ENCODE measurements at regions not wholly inside any gene's neighbourhood (a gene's known extent, or its start where the extent isn't known, plus 50 kb on each side); places are given as distances from the start of the nearest gene placed in this dataset.

DNA sequence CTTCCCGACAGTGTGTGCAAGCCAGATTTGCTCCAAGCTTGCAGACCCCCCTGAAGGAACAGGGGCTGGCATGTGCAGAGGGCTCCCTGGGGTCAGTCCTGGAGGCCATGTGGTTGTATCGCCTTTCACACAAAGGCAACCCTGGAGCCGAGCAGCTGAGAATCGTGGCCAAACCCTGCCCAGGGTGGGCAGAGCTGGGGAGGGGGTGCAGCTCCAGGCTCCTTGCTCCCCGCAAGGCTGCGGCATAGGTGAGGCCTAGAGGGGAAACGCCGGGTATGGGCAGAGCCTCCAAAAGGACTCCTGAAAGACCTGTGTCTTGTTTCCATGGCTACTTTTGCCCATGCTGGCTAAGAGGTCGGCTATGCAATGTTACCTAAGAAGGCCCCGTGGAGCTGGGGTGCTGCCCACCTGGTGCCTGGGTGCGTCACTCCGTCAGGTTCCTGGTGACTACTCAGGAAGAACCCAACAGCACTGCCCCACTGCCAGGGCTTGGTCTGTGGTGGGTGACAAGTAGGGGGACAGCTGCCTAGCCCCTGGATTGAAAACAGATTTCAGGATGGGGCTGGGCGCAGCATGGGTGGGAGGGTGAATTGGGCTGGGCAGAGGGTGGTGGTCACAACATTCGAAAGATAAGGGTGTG is 171.0 kb upstream of the SHH start:
- DNase-seq, result no peak

DNA sequence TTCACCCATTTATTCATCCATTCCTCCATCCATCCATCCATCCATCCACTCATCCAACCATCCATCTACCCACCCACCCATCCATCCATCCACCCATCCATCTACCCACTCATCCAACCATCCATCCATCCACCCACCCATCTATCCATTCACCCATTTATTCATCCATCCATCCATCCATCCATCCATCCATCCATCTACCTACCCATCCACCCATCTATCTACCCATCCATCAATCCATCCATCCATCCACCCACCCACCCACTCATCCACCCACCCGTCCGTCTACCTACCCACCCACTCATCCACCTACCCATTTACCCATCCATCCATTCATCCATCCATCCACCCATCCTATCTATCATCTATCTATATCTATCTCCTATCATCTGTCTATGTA is 169.4 kb upstream of the SHH start:
- no peak for DNase-seq

DNA sequence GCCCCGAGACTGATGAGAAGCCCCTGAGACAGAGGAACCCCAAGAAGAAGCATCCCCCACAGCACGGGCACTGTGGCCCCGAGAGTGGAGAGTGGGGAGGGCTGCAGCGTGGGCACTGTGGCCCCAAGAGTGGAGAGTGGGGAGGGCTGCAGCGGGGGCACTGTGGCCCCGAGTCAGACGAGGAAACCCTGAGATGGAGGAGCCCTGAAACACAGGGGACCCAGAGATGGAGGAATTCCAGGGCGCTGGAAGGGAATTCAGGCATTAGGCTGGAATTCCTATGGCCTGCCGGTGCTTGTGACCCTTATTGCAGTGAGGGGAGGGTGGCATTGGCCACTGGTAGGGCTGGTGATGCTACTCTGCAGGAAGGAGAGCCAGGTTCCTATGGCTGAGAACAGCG is 168.6 kb upstream of the SHH start:
- no peak for DNase-seq

DNA sequence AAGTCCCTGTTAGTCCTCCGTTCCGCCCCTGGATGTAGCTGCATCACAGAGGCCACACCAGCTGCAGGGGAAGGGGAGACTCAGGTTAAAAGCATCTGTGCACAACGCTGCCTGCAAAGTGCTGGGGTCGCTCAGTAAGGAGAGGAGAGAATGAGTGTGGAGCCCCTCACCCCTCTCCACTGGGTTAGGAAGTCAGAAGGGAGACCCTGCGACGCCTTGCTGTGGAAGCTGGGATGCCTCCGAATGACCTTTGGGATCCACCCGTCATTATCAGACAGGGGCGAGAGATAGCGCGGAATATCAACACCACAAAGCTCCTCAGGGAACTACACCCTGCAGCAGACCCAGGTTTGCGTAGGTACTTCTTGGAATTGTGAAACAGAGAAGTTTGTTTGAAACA is 167.7 kb upstream of the SHH start:
- no peak for DNase-seq

DNA sequence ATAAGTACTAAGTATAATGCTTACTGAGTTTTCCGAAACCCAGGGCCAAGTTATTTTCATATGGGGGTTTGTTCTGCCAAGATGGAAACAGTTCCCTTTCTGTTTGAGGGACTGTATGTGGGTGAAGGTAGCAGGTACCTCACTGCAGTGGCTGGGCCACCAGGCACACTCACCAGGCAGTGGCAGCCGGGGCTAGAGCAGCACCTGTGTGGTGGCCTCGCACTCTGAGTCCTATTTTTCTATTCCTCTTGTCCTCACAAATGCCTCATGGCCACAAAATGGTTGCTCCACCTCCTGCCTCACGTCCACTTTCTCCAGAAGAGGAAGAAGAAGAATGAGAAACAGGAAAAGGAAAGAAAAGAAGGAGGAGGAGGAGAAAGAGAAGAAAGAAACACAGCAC is 167.3 kb upstream of the SHH start:
- no peak for DNase-seq

DNA sequence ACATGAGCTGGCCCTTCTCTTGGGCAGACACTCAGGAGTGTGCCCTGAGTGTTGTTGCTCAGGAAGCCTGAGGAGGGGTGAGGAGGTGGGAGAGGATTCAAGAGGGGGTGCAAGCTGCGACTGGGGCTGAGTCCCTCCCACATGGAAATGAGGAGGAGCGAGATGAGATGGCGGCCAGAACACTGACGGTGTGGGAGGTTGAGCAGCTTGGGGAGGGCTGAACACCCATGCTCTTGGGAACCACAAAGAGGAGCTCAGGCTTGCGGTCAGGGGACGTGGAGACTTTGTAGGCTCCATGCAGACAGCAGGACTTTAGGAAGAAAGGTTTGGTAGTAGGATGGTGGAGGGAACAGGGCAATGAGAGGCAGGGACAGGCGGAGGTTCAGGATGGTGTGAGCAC is 163.2 kb upstream of the SHH start:
- DNase-seq, result no peak

DNA sequence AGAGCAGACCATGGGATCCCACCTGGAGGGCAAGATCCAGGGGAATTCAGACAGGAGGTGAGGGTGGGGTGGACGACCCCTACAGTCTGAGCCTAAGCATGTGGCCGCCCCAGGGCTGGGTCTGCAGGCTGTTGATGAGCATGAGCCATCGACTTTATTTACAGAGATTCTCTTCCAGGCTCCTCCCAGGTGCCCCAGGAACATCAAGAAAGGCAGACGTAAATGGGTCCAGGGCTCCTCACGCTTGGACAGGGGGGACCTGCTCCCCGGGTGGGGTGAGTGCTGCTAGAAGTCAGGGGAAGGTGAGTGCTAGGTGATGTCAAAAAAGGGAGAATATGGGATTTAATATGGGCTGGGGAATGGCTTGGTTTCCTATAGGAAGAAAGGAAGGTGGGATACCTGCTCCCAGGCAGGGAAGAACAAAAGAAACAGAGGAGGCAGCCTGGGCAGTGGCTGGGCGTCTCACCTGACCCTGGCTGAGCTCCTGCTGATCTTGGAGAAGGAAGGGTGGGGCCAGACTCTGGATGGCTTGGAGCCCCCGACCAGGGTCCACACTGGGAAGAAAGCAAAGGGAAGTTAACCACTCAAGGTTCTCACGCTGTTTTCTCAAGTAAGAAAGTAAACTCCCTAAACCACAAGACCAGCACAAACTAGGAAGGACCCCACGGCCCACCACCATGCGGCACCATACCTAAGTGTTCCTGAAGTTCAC is 162.1 kb upstream of the SHH start:
- no peak for DNase-seq

DNA sequence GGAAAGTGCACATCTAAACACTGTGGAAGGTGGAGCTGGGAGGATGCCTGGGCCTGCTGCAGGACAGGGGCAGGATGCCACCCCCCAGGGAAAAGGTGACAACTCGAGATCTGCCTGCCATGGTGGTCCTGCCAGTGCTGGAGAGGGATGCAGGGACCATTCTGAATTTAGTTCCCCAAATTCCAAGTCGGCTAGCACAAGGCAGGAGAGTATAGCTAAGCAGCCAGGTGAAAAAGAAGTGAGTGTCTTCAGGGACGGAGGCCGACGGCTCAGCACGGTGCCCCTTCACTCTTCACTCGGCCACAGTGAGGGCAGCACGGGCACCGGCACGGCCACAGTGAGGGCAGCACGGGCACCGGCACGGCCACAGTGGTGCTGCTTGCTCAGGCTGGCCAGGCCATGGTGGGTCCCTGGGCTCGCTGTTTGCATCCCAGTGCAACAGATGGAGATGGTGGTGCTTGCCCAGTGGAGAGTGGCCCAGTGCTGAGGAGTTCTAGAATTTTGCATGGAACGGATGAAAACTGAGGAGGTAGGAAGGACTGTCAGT is 161.3 kb upstream of the SHH start:
- no peak for DNase-seq

DNA sequence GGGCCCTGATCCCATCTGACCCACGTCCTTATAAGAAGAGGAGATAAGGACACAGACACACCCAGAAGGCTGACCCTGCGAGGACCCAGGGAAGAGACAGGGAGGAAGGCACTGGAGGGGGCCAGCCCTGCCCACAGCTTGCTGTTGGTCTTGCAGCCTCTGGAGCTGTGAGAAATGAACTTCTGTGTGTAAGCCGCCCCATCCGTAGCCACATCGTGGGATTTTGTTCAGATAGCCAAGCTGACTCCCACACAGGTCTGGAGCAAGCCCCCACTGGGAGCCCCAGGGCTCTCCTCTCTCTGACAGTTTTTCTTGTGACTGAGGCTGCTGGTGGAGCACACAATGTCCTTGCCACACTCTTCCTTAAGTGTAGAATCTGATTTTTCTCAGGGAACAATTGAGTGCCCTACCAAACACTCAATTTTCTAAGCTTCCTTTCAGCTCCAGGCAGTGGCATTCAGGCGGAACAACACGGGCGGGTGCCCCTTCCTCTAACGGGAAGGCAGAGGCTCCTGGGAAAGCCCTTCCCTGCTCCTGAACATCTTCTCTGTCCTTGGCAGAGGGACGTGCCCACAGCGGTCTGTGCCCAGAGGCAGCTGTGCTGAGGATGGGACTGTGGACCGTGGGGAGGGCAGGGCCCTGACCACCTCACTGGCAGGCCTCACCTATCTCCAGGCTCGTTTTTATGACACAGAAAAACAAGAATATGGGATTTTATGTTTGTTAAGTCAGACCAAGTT is 160.6 kb upstream of the SHH start:
- DNase-seq, result no peak

DNA sequence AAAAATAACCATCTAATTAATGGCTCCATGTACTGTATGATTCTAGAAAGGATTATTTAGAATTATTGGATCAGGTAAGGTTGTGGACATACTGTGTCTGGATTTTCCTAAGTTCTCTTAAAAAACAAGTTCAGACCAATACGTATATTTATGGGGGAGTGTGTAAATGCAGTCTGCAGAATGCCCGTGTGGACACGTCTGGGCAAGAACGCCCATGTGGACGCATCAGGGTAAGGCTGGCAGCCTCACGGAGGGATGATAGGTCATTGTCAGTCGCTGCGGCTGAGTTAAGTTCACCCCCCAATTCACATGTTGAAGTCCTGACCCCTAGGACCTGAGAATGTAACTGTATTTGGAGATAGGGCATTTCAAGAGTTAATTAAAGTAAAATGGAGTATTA is 160.0 kb upstream of the SHH start:
- no peak for DNase-seq

DNA sequence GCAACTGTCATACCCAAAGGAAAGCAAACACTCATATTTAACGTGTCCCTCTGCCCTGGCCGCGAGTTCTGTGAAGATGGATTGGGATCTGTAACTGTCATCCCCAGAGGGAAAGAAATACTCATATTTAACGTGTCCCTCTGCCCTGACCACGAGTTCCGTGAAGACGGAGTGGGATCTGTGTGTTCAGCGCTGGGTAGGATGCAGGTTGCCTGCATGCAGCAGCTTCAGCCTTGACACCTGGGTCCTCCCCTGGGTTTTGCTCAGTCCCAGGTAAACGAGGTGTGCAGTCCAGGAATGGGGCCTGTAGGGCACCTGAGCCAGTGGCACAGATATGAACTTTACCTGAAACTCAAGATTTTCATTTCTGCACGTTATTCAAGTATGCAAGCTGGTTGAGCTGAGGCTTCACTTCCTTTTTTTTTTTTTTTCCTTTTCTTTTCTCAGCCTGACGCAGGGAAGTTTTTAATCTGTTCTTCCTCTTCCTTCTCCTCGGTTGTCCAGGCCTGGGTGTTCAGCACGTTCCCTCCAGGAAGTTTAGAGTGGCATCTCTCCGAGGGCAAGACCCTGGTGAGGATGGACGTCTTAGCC is 159.0 kb upstream of the SHH start:
- DNase-seq, result no peak

DNA sequence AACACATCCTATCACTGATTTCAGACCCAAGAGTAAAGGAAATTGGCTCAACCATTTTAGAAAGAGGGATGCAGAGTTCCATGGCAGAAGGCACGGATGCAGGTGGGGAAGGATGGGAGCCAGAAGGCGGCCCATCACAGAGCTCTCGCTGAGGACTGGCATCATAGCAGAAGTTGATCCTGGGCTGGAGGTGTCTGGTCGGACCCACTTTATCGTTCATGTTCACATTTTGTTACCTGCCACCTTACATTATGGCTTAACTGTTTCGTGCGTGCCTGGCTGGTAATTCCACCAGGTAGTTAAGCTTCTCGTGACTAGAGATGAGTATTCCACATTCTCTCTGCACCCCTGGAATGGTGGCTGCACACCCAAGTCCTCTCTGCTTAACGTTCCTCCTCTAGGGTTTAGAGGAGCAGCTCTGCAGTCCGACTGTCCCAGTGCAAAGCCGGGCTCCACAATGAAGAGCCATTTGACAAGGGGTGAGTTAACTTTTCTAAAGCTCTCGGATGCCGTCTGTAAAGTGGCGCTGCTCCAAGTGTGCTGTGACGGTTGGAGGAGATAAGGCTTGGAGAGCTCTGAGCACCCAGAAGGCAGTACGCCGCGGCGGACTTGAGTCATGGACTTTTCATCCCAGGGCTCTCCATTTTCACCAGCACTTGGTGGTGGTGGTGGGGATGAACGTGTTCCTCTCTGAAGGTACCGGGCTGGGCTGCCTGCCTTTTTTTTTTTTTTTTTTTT is 157.1 kb upstream of the SHH start:
- DNase-seq, result no peak

DNA sequence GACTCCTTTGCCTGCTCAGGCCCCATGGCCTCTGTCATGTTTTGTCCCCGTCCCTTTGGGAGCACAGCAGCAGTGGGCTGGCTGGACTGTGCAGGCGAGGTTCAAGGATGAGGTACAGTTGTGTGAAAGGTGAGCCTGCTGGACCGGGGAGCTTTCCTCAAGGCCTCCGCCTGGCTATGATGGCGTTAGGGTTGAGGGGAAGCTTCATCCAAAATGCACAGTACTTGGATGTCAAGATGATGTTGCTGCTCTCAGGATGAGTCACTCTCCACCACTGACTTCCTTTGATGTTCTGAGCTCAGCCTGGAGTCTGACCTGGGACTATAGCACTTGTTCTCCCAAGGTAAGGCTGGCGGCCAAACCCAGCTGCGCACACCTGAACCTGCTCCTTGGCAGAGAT is 152.7 kb upstream of the SHH start:
- no peak for DNase-seq

DNA sequence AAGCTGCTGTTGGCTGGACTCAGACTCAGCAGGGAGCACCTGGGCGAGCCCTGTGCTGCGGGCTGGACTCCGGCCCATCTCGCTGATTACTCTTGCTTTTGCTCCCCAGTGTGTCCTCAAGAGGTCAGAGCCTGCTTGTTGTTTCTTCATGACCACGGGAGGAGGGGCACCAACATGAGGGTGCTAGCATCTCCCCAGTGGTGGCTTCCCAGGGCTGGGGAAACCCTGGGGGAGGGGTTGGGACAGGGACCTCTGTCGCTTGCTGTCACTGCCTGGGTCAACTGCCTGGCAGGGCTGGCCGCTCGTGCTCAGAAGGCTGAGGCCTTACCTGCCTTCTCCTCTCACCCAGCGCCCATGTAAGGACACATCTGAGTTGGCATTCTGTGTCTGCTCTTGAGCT is 152.3 kb upstream of the SHH start:
- DNase-seq, result no peak

DNA sequence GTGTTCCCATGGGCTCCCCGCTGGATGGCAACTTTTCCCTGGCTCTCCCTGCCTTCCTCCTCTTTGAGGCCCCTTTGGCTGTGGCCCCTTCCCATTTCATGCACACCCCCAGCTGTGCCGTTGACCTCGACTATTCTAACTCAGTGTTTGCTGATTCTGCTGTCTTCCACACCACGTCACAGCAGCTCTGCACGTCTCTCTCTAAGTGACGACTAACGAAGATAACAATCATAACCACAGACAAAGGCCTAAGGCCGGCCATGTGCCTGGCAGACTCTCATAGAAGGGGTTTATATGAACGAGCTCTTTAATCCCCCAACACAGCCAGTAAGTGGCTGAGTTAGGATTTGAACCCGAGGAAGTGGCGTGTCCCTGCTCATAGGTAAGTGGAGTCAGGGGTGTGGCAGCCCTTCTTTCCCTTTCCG is 151.5 kb upstream of the SHH start:
- DNase-seq, result no peak

DNA sequence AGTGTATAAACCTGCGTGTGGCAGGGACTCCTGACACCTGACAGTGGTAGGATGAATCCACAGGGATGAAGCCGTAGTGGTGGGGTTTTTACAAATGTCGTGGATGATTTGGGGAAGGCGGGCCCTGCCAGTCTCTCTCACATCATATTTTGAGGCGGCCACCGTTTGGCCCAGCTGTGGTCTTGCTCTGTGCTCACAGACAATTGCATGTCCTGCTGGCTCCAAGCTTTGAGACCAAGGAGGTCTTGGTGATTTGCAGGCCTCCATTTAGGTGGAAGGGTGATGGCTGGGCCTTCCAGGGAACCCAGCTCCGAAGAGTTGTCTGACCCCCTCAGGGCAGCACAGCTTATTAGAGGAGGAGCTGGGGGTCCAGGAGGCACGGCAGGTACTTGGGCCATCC is 151.1 kb upstream of the SHH start:
- no peak for DNase-seq

DNA sequence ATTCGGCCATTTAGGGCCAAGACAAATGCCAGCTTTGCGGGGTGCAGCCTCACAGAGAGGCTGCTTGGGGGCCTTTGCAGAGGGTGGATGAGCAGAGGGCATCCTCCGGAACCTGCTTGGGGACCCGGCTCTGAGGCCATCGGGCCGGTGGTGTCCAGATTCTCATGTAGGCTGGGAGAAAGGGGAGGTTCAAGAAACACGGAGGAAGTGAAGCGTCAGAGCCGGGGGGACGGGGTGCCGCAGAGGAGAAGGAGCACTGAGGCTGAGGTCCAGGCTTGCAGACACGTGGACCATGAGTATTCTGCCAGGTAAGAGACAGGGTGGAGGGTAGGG is 150.7 kb upstream of the SHH start:
- no peak for DNase-seq

DNA sequence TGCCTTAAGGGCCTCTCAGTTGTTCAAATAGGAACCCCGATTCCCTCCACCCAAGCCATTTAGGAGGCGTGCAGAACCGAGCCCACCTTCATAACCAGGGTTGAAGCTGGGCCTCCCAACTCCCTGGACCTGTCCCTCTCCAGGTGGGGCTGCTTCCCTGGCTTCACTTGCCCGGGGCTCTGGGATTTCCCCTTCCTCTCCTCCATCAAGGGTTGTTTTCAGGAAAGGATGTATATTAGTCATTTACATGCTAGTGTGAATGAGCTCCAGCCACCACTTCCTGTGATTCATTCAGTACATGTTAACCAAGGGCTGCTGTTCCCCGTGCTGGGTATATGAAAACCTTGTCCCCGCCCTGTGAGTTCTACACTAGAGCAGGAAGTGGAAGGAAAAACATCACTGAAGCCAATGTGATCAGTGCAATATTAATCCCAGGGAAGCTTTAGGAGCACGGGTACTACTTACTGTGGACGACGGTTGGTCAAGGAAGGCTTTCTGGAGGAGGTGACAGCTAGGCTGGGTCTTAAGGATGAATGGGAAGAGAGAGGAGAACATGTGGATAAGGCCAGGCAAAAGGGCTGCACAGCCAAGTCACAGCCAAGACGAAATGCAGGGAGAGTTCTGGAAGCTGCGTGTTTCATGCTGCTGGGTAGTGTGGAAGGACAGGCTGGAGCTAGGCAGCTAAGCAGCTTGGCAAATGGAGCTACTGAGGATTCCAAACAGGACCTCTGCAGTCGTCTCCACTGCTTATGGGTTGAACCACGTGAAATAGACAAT is 150.1 kb upstream of the SHH start:
- DNase-seq, result peak; percentile 8

DNA sequence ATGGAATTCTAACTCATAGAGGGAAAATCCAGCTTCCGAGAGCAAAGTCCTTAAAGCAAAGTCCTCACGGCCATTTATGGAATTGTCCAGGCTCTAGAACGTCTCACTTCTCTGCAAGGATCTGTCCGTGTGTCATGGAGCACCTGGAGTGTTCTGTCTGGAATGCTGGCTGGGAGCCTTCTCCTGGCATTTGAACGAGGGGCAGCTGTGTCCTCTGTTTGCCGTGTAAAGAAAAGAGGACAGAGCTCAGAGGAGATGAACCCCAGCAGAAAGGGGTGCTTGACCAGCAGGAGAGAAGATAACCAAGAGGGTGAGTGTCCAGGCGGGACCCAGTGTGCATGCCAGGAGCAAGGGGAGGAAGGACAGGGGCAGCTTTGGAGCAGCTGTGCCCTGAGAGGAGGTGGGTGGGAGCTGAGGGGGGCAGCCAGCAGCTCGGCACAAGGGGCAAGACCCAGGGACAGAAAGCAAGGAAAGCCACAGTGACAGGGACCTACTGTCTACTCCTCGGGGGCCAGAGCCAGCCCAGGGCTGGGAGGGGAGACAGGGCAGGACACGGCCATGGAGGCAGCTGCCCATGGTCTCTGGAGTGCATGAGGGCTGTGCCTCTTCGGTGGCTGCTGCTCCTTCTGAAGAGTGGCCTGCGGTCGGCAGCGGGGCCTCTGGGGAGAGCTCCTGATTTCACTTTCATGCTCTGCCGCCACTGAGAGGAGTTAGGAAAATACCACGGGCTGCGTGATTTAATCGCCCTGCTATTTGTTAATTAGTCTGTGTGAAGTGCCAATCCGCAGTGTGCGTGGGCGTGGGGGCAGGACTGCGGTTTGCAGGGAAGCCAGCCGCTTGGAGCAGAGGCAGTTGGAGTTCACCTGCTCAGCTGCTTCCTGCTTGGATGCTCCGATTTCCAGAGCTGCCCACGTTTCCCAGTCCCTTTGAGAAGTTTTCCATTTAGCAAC is 149.3 kb upstream of the SHH start:
- no peak for DNase-seq

DNA sequence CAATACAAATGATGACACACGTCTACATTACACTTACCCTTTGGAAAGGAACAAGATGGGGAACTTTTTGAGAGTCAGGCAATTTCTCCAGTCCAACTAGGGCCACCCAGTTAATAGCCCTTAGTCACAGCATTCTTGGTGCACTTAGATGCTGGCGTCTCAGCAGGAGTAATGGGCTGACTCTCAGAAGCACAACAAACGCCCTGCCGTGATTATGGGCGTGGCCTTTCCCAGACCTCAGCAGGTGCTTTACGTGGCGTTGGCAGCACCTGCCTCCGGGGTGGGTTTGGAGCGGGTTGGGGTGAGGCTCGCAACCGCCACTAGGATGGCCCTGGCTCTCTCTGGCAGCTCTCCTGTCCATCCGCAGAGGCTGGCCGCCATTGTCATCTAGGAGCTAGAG is 147.6 kb upstream of the SHH start:
- DNase-seq, result no peak

DNA sequence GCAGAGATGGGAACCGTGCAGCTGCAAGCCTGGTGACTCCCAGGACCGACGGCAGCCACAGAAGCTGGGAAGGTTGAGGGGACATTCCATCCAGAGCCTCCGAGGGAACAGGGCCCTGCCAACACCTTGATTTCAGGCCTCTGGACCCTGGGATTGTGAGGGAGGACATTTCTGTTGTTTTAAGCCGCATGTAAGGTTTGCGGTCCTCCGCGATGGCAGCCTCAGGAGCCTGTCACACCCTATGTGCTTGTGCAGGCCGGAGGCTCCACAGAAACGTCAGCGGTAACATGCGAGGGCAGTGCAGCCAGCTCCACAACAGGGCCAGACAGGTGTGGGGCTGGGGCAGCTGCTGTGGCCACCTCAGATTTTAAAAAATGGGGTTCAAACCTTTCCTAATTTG is 144.7 kb upstream of the SHH start:
- DNase-seq, result no peak

Data from CD4-positive, alpha-beta T cell treated with Interleukin-4 for 4 hours (primary cell).